HepG2 (cell line): ENCODE measurements at regions not wholly inside any gene's neighbourhood (a gene's known extent, or its start where the extent isn't known, plus 50 kb on each side); places are given as distances from the start of the nearest gene placed in this dataset.
"Not testable (repeated sequence)": the region's sequence is repeated elsewhere in the genome, so short reads cannot be mapped to it uniquely, and the experiment has no call there.

Experiments used
- MXD4 ChIP-seq: IDR thresholded peaks from 2 replicates; pipeline ENCODE4 v1.6.1; 2016; ENCODE audit warnings: mild to moderate bottlenecking, missing biosample characterization, missing genetic modification reagents
- SETDB1 ChIP-seq: sonication (generic); formaldehyde crosslinking; IDR thresholded peaks from 2 replicates; pipeline ENCODE4 v1.5.1; 2020; ENCODE audit warnings: missing genetic modification reagents, mild to moderate bottlenecking, borderline replicate concordance
- TFAP4 ChIP-seq: sonication (generic); IDR thresholded peaks from 2 replicates; pipeline ENCODE4 v1.6.1; 2016; ENCODE audit warnings: low read depth, borderline replicate concordance
- ZBTB20 ChIP-seq: sonication (generic); formaldehyde crosslinking; IDR thresholded peaks from 2 replicates; pipeline ENCODE4 v1.8.1; 2023; ENCODE audit warnings: missing genetic modification reagents, low read depth, mild to moderate bottlenecking, borderline replicate concordance
- TF ChIP-seq, protein P1 (sequence below): sonication (generic); formaldehyde crosslinking; IDR thresholded peaks from 2 replicates; pipeline ENCODE4 v1.4.0; 2020; ENCODE audit warnings: missing genetic modification reagents
- TF ChIP-seq, protein P2 (sequence below): sonication (generic); formaldehyde crosslinking; IDR thresholded peaks from 2 replicates; pipeline ENCODE4 v1.8.0; 2022; ENCODE audit warnings: missing genetic modification reagents, mild to moderate bottlenecking, borderline replicate concordance

GRCh38 chr3:15941457-15941856, 143.7 kb upstream of the ANKRD28 start:
- TF ChIP-seq, protein P1, sequence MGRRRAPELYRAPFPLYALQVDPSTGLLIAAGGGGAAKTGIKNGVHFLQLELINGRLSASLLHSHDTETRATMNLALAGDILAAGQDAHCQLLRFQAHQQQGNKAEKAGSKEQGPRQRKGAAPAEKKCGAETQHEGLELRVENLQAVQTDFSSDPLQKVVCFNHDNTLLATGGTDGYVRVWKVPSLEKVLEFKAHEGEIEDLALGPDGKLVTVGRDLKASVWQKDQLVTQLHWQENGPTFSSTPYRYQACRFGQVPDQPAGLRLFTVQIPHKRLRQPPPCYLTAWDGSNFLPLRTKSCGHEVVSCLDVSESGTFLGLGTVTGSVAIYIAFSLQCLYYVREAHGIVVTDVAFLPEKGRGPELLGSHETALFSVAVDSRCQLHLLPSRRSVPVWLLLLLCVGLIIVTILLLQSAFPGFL (CRISPR knock-in tag) = not testable (repeated sequence)
- not testable (repeated sequence) for TF ChIP-seq SETDB1 (CRISPR knock-in tag); TFAP4; ZBTB20 (CRISPR knock-in tag); MXD4
- TF ChIP-seq, protein P2, sequence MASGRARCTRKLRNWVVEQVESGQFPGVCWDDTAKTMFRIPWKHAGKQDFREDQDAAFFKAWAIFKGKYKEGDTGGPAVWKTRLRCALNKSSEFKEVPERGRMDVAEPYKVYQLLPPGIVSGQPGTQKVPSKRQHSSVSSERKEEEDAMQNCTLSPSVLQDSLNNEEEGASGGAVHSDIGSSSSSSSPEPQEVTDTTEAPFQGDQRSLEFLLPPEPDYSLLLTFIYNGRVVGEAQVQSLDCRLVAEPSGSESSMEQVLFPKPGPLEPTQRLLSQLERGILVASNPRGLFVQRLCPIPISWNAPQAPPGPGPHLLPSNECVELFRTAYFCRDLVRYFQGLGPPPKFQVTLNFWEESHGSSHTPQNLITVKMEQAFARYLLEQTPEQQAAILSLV = not testable (repeated sequence)
